ENCODE measurements at regions not wholly inside any gene's neighbourhood (a gene's known extent, or its start where the extent isn't known, plus 50 kb on each side); places are given as distances from the start of the nearest gene placed in this dataset.

DNA sequence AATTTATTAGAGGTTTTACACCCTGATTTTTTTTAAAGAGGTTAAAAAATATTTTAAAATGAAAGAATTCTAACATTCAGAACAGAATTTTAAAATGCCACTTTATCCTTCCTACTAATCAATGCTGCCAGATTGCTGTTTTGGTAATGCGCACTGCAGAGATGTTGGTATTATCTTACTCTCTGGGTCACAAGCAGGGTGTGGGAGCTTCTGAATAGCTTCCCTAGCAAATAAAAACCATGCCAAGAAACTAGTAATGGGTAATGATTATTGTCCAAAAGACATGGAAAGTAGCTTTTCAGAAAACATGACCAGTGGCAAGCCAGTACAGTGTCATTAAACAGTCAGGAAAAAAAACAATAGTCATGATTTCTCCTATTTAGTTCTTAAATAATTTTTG is 205.4 kb downstream of the TPBG start:
- TF ChIP-seq FOXJ3 (CRISPR knock-in tag; IDR thresholded peaks at IDR 0.05; ENCODE audit: borderline replicate concordance): no peak
- TF ChIP-seq JUN (CRISPR knock-in tag; IDR thresholded peaks at IDR 0.05): no peak
- TF ChIP-seq, protein P1, sequence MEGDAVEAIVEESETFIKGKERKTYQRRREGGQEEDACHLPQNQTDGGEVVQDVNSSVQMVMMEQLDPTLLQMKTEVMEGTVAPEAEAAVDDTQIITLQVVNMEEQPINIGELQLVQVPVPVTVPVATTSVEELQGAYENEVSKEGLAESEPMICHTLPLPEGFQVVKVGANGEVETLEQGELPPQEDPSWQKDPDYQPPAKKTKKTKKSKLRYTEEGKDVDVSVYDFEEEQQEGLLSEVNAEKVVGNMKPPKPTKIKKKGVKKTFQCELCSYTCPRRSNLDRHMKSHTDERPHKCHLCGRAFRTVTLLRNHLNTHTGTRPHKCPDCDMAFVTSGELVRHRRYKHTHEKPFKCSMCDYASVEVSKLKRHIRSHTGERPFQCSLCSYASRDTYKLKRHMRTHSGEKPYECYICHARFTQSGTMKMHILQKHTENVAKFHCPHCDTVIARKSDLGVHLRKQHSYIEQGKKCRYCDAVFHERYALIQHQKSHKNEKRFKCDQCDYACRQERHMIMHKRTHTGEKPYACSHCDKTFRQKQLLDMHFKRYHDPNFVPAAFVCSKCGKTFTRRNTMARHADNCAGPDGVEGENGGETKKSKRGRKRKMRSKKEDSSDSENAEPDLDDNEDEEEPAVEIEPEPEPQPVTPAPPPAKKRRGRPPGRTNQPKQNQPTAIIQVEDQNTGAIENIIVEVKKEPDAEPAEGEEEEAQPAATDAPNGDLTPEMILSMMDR (IDR thresholded peaks at IDR 0.05): no peak
- TF ChIP-seq EMX1 (CRISPR knock-in tag; IDR thresholded peaks at IDR 0.05): no peak
- no peak for TF ChIP-seq ZNF121 (CRISPR knock-in tag; IDR thresholded peaks at IDR 0.05)
- no peak for TF ChIP-seq TEAD4 (CRISPR knock-in tag; IDR thresholded peaks at IDR 0.05)
- TF ChIP-seq AFF4 (CRISPR knock-in tag; IDR thresholded peaks at IDR 0.05; ENCODE audit: borderline replicate concordance): no peak
- TF ChIP-seq, protein P2, sequence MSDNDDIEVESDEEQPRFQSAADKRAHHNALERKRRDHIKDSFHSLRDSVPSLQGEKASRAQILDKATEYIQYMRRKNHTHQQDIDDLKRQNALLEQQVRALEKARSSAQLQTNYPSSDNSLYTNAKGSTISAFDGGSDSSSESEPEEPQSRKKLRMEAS (CRISPR knock-in tag; IDR thresholded peaks at IDR 0.05): no peak
- no peak for TF ChIP-seq ELF4 (CRISPR knock-in tag; IDR thresholded peaks at IDR 0.05; ENCODE audit: low read depth)
- no peak for TF ChIP-seq ESRRA (CRISPR knock-in tag; IDR thresholded peaks at IDR 0.05; ENCODE audit: borderline replicate concordance)
- no peak for TF ChIP-seq ATF1 (CRISPR knock-in tag; IDR thresholded peaks at IDR 0.05)
- TF ChIP-seq NR2C2 (CRISPR knock-in tag; IDR thresholded peaks at IDR 0.05): no peak
- TF ChIP-seq ATF3 (CRISPR knock-in tag; conservative IDR thresholded peaks at IDR 0.05): no peak
- no peak for TF ChIP-seq ZNF232 (CRISPR knock-in tag; IDR thresholded peaks at IDR 0.05)
